Mammary epithelial cell (primary cell): ENCODE measurements at regions not wholly inside any gene's neighbourhood (a gene's known extent, or its start where the extent isn't known, plus 50 kb on each side); places are given as distances from the start of the nearest gene placed in this dataset.

Experiments used
- CTCF ChIP-seq, 2 donors: IDR thresholded peaks in 1 of 2; conservative IDR thresholded peaks in 1 of 2; 2 replicates each; pipeline ENCODE4 v1.5.1; 2011 to 2012; ENCODE audit warnings: inconsistent platforms in 2 of 2, low read length in 2 of 2, mild to moderate bottlenecking in 2 of 2, control low read depth in 1 of 2, low read depth in 1 of 2; ENCODE audit not compliant: insufficient read depth in 1 of 2; ENCODE audit errors: extremely low read depth in 1 of 2
- EZH2 ChIP-seq: IDR thresholded peaks from 2 replicates; pipeline ENCODE4 v1.6.1; 2012; ENCODE audit warnings: low read length, inconsistent platforms, borderline replicate concordance

- TF ChIP-seq CTCF (conservative IDR thresholded peaks at IDR 0.05 in 1 of 2, IDR thresholded peaks at IDR 0.05 in 1 of 2; ENCODE audit: extremely low read depth in 1 of 2, insufficient read depth in 1 of 2, low read depth in 1 of 2, low read length in 2 of 2): no peak
- TF ChIP-seq EZH2: no peak
These were observed 1157.4 kb upstream of the AUTS2 start for GRCh38 chr7:68440866-68441265.
